ENCODE measurements at regions not wholly inside any gene's neighbourhood (a gene's known extent, or its start where the extent isn't known, plus 50 kb on each side); places are given as distances from the start of the nearest gene placed in this dataset.

DNA sequence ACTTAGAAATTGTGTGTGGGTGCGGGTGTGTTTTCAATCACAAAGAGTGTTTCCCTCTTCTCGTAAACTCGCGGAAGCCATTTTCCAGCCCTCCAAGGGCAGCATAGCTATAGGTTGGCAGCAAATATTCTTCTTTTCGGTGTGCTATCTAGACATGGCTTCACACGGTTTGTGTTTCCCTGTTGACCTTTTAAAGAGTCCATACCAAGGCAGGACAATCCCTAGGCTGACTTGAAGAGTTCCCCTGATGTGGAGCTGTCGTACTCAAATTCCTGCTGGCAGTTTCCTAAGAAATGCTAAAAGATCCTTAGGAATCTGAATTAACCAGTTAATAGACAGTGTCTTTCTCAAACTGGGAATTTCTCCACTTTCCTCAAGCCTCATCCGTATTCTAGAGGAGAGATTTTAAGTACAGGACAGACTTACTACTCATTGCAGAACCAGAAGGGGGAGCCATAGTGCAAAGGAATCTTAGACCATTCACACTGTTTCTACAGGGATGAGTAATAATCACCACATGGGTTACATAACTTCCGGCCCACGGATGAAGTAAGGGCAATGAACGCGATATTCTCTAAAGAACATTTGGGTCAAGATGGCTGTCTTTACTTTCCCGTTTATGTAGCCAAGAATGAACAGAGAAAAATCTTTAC is 288.6 kb upstream of the ELAC2 start (continued):
- TF ChIP-seq SIX5 (IDR thresholded peaks at IDR 0.05; ENCODE audit: low read depth, low read length): no peak
- peak in 2 of 3 experiments; percentile 65 to 76; a peak in 3 of 4 replicates for TF ChIP-seq CTCF (IDR thresholded peaks at IDR 0.05; ENCODE audit: control extremely low read depth in 1 of 3, insufficient read depth in 1 of 3, low read depth in 1 of 3, low read length in 3 of 3)
- no peak for TF ChIP-seq BCL11A (IDR thresholded peaks at IDR 0.05; ENCODE audit: low read depth in 2 of 2, low read length in 2 of 2)
- no peak for TF ChIP-seq EZH2 (IDR thresholded peaks at IDR 0.05; ENCODE audit: low read depth, low read length, severe bottlenecking)
- TF ChIP-seq KDM5A (IDR thresholded peaks at IDR 0.05; ENCODE audit: low read length): no peak
- no peak for TF ChIP-seq TBP (IDR thresholded peaks at IDR 0.05; ENCODE audit: low read depth, low read length)
- TF ChIP-seq CBX8 (IDR thresholded peaks at IDR 0.05; ENCODE audit: borderline replicate concordance, low read depth, low read length): no peak
- TF ChIP-seq TEAD4 (IDR thresholded peaks at IDR 0.05; ENCODE audit: low read depth, low read length): no peak
- no peak for TF ChIP-seq FOSL1 (IDR thresholded peaks at IDR 0.05; ENCODE audit: insufficient read depth, low read depth, low read length)
- no peak for TF ChIP-seq POLR2A (IDR thresholded peaks at IDR 0.05; ENCODE audit: control extremely low read depth in 1 of 2, low read depth in 2 of 2, low read length in 2 of 2)
- TF ChIP-seq JUND (IDR thresholded peaks at IDR 0.05; ENCODE audit: low read length): peak; percentile 65
- TF ChIP-seq POU5F1 (IDR thresholded peaks at IDR 0.05; ENCODE audit: low read depth, low read length): no peak
- TF ChIP-seq USF2 (IDR thresholded peaks at IDR 0.05; ENCODE audit: low read length): no peak
- TF ChIP-seq HDAC6 (IDR thresholded peaks at IDR 0.05; ENCODE audit: low read depth, low read length): no peak
- TF ChIP-seq, protein P1, sequence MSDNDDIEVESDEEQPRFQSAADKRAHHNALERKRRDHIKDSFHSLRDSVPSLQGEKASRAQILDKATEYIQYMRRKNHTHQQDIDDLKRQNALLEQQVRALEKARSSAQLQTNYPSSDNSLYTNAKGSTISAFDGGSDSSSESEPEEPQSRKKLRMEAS (IDR thresholded peaks at IDR 0.05): no peak; the same call in 1 of the 2 replicates
- TF ChIP-seq GTF2F1 (IDR thresholded peaks at IDR 0.05; ENCODE audit: borderline replicate concordance, low read depth, low read length): no peak
- TF ChIP-seq CHD2 (IDR thresholded peaks at IDR 0.05; ENCODE audit: low read length): no peak
- no peak for TF ChIP-seq PHF8 (conservative IDR thresholded peaks at IDR 0.05; ENCODE audit: low read depth, low read length)
- no peak for TF ChIP-seq TAF1 (IDR thresholded peaks at IDR 0.05; ENCODE audit: low read depth, low read length)
- TF ChIP-seq TCF12 (IDR thresholded peaks at IDR 0.05; ENCODE audit: low read depth, low read length): no peak
- no peak for TF ChIP-seq ZNF274 (IDR thresholded peaks at IDR 0.05; ENCODE audit: borderline replicate concordance, extremely low read depth, low read length)
- TF ChIP-seq HDAC2 (IDR thresholded peaks at IDR 0.05; ENCODE audit: borderline replicate concordance in 1 of 2, low read depth in 2 of 2, low read length in 2 of 2): no peak
